GM23338 (cell line): ENCODE measurements at regions not wholly inside any gene's neighbourhood (a gene's known extent, or its start where the extent isn't known, plus 50 kb on each side); places are given as distances from the start of the nearest gene placed in this dataset.

ENCODE experiments used
- CREB1 ChIP-seq: fragments of 250-450 bp; sonication (Bioruptor Pico); IDR thresholded peaks from 2 replicates; pipeline ENCODE4 v1.5.0; 2020; ENCODE audit warnings: low read depth, mild to moderate bottlenecking, moderate library complexity
- EZH2 ChIP-seq: fragments of 200-600 bp; sonication (generic); IDR thresholded peaks from one replicate; pipeline ENCODE4 v1.8.0; 2017; ENCODE audit warnings: antibody characterized with exemption, mild to moderate bottlenecking, low read depth; ENCODE audit not compliant: unreplicated experiment
- EZH2phosphoT487 ChIP-seq: fragments of 200-600 bp; sonication (generic); IDR thresholded peaks from one replicate; pipeline ENCODE4 v1.8.1; 2018; ENCODE audit warnings: antibody characterized with exemption; ENCODE audit not compliant: unreplicated experiment
- JUNB ChIP-seq: IDR thresholded peaks from one replicate; pipeline ENCODE4 v1.6.1; 2016; ENCODE audit warnings: antibody characterized with exemption; ENCODE audit not compliant: unreplicated experiment
- NANOG ChIP-seq: IDR thresholded peaks from 2 replicates; pipeline ENCODE4 v1.6.1; 2016; ENCODE audit warnings: antibody characterized with exemption, borderline replicate concordance
- POLR2AphosphoS5 ChIP-seq: IDR thresholded peaks from 2 replicates; pipeline ENCODE4 v1.6.1; 2016; ENCODE audit warnings: antibody characterized with exemption, low read depth
- STAT1 ChIP-seq: IDR thresholded peaks from one replicate; pipeline ENCODE4 v1.6.1; 2016; ENCODE audit warnings: antibody characterized with exemption; ENCODE audit not compliant: unreplicated experiment
- TF ChIP-seq, protein P1 (sequence below), 2 experiments: fragments of 200-600 bp in 1 of 2; sonication (generic) in 1 of 2; conservative IDR thresholded peaks; 2 replicates each; pipeline versions ENCODE4 v1.5.1 to v1.6.1; 2016 to 2017; ENCODE audit warnings: antibody characterized with exemption in 2 of 2, low read depth in 2 of 2, mild to moderate bottlenecking in 2 of 2, moderate library complexity in 1 of 2
- TF ChIP-seq, protein P2 (sequence below): IDR thresholded peaks from 2 replicates; pipeline ENCODE4 v1.6.1; 2016; ENCODE audit warnings: antibody characterized with exemption
- TF ChIP-seq, protein P3 (sequence below): IDR thresholded peaks from one replicate; pipeline ENCODE4 v1.6.1; 2018; ENCODE audit warnings: antibody characterized with exemption; ENCODE audit not compliant: unreplicated experiment

DNA sequence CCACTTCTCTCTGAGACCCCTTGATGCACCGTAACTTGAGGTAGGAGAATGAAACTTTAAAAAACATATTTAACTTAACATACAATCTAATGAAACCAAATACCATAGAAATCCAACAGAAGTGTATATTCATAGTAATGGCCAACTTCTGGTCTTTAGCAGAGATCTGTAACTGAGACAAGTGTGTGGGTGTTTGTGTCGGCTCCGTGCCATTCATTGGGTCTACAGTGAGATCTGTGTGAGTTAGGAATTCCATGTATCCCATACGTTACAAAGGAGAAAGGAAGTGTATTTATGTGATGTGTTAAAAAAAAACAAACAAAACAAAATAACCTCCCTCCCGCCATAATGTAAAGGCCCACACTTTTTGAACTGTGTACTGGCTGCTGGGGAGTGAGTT lies 348.0 kb upstream of the NR3C2 start:
- TF ChIP-seq, protein P1, sequence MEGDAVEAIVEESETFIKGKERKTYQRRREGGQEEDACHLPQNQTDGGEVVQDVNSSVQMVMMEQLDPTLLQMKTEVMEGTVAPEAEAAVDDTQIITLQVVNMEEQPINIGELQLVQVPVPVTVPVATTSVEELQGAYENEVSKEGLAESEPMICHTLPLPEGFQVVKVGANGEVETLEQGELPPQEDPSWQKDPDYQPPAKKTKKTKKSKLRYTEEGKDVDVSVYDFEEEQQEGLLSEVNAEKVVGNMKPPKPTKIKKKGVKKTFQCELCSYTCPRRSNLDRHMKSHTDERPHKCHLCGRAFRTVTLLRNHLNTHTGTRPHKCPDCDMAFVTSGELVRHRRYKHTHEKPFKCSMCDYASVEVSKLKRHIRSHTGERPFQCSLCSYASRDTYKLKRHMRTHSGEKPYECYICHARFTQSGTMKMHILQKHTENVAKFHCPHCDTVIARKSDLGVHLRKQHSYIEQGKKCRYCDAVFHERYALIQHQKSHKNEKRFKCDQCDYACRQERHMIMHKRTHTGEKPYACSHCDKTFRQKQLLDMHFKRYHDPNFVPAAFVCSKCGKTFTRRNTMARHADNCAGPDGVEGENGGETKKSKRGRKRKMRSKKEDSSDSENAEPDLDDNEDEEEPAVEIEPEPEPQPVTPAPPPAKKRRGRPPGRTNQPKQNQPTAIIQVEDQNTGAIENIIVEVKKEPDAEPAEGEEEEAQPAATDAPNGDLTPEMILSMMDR (conservative IDR thresholded peaks at IDR 0.05; ENCODE audit: low read depth in 2 of 2): no peak
- no peak for TF ChIP-seq EZH2
- TF ChIP-seq STAT1: no peak
- no peak for TF ChIP-seq POLR2AphosphoS5
- TF ChIP-seq JUNB: no peak
- TF ChIP-seq, protein P2, sequence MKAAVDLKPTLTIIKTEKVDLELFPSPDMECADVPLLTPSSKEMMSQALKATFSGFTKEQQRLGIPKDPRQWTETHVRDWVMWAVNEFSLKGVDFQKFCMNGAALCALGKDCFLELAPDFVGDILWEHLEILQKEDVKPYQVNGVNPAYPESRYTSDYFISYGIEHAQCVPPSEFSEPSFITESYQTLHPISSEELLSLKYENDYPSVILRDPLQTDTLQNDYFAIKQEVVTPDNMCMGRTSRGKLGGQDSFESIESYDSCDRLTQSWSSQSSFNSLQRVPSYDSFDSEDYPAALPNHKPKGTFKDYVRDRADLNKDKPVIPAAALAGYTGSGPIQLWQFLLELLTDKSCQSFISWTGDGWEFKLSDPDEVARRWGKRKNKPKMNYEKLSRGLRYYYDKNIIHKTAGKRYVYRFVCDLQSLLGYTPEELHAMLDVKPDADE: no peak
- TF ChIP-seq CREB1 (CRISPR knock-in tag): no peak
- TF ChIP-seq, protein P3, sequence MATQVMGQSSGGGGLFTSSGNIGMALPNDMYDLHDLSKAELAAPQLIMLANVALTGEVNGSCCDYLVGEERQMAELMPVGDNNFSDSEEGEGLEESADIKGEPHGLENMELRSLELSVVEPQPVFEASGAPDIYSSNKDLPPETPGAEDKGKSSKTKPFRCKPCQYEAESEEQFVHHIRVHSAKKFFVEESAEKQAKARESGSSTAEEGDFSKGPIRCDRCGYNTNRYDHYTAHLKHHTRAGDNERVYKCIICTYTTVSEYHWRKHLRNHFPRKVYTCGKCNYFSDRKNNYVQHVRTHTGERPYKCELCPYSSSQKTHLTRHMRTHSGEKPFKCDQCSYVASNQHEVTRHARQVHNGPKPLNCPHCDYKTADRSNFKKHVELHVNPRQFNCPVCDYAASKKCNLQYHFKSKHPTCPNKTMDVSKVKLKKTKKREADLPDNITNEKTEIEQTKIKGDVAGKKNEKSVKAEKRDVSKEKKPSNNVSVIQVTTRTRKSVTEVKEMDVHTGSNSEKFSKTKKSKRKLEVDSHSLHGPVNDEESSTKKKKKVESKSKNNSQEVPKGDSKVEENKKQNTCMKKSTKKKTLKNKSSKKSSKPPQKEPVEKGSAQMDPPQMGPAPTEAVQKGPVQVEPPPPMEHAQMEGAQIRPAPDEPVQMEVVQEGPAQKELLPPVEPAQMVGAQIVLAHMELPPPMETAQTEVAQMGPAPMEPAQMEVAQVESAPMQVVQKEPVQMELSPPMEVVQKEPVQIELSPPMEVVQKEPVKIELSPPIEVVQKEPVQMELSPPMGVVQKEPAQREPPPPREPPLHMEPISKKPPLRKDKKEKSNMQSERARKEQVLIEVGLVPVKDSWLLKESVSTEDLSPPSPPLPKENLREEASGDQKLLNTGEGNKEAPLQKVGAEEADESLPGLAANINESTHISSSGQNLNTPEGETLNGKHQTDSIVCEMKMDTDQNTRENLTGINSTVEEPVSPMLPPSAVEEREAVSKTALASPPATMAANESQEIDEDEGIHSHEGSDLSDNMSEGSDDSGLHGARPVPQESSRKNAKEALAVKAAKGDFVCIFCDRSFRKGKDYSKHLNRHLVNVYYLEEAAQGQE: no peak
- TF ChIP-seq EZH2phosphoT487: no peak
- TF ChIP-seq NANOG: no peak
